B cell (primary cell): ENCODE measurements at regions not wholly inside any gene's neighbourhood (a gene's known extent, or its start where the extent isn't known, plus 50 kb on each side); places are given as distances from the start of the nearest gene placed in this dataset.

Experiments
- CTCF ChIP-seq: fragments of 200-600 bp; IDR thresholded peaks from one replicate; pipeline ENCODE4 v1.8.0; 2022; ENCODE audit warnings: antibody characterized with exemption, mild to moderate bottlenecking
- EZH2 ChIP-seq: IDR thresholded peaks from 2 replicates; pipeline ENCODE4 v1.6.1; 2012; ENCODE audit warnings: borderline replicate concordance, low read depth, mild to moderate bottlenecking, moderate library complexity, low read length; ENCODE audit not compliant: insufficient read depth, poor library complexity, severe bottlenecking

GRCh38 chr15:95550702-95551101, 779.8 kb upstream of the NR2F2 start:
- no peak for TF ChIP-seq CTCF
- no peak for TF ChIP-seq EZH2
